Omental fat pad (tissue), 3 donors: ENCODE measurements at regions not wholly inside any gene's neighbourhood (a gene's known extent, or its start where the extent isn't known, plus 50 kb on each side); places are given as distances from the start of the nearest gene placed in this dataset.
A peak's percentile ranks its signal among the peaks of the same experiment; 100 is the strongest.

ENCODE experiments used
- ATAC-seq: fragments of 150-250 bp; one replicate; pipeline ENCODE4 v1.9.1; 2016; ENCODE audit warnings: mild to moderate bottlenecking, moderate library complexity; ENCODE audit not compliant: low FRiP score
- DNase-seq: peaks from one replicate; pipeline ENCODE4 v3.0.0-alpha.2; 2019; ENCODE audit warnings: low spot score
- CTCF ChIP-seq, 3 donors: fragments of 450-650 bp; IDR thresholded peaks; one replicate each; pipeline ENCODE4 v1.5.1; 2016 to 2017; ENCODE audit warnings: antibody characterized with exemption in 3 of 3, mild to moderate bottlenecking in 3 of 3, moderate library complexity in 2 of 3

DNA sequence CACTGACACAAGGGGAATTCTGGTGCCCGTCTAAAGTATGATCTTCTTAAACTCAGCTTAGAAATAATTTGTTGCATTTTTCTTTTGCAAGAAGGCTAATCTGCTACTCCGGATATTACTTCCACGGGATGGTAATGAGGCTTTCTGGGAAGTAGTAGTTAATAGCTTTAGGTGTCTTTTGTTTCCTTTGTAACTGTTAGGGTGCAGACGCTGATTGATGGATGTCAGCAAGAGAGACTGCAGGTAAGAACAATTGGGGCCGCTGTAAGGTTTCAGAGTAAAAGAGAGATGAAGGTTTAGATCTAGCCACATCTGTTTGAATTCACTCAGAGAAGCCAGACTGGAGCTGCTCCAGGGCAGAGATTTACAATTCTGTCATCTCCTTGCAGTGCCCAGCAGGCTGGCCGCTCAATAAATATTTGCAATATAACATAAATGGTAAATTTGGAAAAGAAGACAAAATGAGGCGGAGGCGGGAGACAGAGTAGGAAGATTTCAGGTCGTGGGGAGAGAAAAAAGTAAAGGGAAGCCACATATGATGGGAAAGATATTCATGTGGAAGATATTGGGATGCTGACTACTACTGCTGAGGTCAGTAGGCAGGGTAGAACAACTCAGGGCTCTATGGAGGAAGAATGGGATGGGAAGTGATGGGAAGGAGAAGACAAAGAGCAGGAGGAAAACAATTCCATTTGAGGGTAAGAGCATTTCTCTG, 320.5 kb downstream of the AASDHPPT start:
- no peak for ATAC-seq
- no peak for TF ChIP-seq CTCF (IDR thresholded peaks at IDR 0.05)
- no peak for DNase-seq

- TF ChIP-seq CTCF (IDR thresholded peaks at IDR 0.05): no peak
- no peak for DNase-seq
- peak; percentile 41 for ATAC-seq
Measured at GRCh38 chr11:106398502-106399075, 321.1 kb downstream of the AASDHPPT start.

DNA sequence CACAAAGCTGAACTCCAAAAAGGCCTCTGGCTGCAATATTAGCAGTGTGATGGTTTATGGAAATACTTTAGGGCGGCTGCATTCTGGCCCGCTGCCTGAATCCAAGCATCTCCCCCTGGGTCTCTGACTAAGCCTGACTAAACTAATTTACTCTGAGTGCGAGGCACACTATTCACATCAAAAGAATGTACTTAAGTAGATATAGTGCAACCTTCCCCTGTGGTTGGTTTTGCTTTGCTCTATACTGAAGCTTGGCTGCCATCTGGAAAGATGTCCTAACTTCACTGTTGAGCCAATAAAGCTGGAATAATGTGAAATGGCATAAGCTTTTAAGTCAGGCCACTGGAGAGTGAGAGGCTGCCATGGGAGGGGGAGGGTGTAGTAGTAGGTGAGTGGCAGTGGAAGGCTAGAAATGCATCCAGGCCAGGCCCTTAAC, 321.6 kb downstream of the AASDHPPT start:
- no peak for TF ChIP-seq CTCF (IDR thresholded peaks at IDR 0.05)
- ATAC-seq: peak; percentile 96
- no peak for DNase-seq

DNA sequence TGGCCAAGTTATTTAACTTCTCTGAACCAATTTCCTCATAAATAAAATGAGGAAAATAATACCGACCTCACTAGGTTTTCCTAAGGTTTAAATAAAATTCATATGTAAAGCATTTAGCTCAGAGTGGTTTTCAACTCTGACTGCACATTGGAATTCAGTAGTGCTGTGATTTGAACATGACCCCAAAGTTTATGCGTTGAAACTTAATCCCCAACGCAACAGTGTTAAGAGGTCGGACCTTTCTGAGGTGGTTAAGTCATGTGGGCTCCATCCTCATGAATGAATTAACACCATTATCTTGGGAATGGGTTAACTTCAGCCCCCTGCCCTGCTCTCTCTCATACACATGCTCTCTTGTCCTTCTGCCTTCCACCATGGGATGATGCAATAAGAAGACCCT, 322.2 kb downstream of the AASDHPPT start:
- no peak for DNase-seq
- ATAC-seq: no peak
- TF ChIP-seq CTCF (IDR thresholded peaks at IDR 0.05): no peak

- no peak for TF ChIP-seq CTCF (IDR thresholded peaks at IDR 0.05)
- ATAC-seq (no peak), DNase-seq (no peak)
Measured at GRCh38 chr11:106400949-106401570, 323.6 kb downstream of the AASDHPPT start.

GRCh38 chr11:106403751-106404150, 326.3 kb downstream of the AASDHPPT start:
- no peak for TF ChIP-seq CTCF (IDR thresholded peaks at IDR 0.05)
- DNase-seq (no peak), ATAC-seq (no peak)

- ATAC-seq: no peak
Measured at GRCh38 chr11:106409222-106409621, 331.8 kb downstream of the AASDHPPT start.

More at GRCh38 chr11:106409222-106409621, 331.8 kb downstream of the AASDHPPT start:
- no peak for TF ChIP-seq CTCF (IDR thresholded peaks at IDR 0.05)
- DNase-seq: no peak
